ENCODE measurements at regions not wholly inside any gene's neighbourhood (a gene's known extent, or its start where the extent isn't known, plus 50 kb on each side); places are given as distances from the start of the nearest gene placed in this dataset.

DNA sequence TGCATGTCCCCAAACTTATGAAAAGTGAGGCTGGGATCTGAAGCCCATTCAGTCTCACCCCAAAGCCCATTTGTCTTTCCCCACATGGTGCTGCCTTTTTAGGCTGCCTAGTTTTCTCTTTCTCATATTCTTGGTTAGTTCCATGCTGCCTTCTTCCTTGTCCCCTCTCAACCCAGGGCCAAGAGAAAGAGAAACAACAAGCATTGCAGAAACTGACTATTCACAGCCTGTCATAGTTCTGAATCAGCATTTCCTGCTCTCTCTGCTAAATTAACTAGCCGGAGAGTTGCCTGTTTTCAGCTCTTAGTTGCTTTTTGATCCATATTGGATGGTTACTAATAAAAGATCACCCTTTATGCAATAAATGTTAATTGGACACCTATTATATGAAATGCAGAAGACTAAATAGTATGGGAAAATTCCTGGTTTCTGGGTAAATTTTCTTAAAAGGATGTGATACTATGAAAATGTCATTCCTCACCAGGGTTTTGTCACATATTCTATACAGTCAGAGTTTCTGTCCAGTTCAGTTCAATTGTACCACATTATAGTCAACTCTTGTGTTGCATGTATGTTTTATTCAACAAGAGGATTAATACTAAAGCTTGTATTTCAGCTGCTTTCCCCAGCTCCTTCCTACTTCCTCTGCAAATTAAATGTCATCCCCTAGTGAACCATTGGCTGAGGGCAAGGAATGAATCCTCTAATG, 246.5 kb downstream of the GALR1 start:
- Histone ChIP-seq H3K36me3 (ENCODE audit: low read depth, missing control alignments) (no peaks in the 10 kb centered on the region), H3K27ac (no peak overlapping the region), H3K27me3 (no peaks in the 10 kb centered on the region), H3K4me1 (no peaks in the 10 kb centered on the region), H3K9me3 (no peaks in the 10 kb centered on the region), H3K4me3 (no peak overlapping the region)
- no peak for DNase-seq
- no peak for TF ChIP-seq CTCF (IDR thresholded peaks at IDR 0.05)
- TF ChIP-seq POLR2A (IDR thresholded peaks at IDR 0.05) = no peak
- WGBS, 2 donors = 65 to 68% methylated on average over 1 of the region's 1 CpG
- intact Hi-C loops (cut with DNase I; ENCODE audit: low total_unique reads) = no loop called here

- H3K9me3 ChIP-seq = no peaks in the 10 kb centered on the region
- no peak for DNase-seq
- H3K4me1 ChIP-seq = no peaks in the 10 kb centered on the region
- WGBS, 2 donors = 47 to 63% methylated on average over 2 of the region's 2 CpGs
- intact Hi-C loops (cut with DNase I; ENCODE audit: low total_unique reads) = no loop called here
- TF ChIP-seq POLR2A (IDR thresholded peaks at IDR 0.05) = no peak
- TF ChIP-seq CTCF (IDR thresholded peaks at IDR 0.05) = no peak
- no peaks in the 10 kb centered on the region for H3K27me3 ChIP-seq
- no peak overlapping the region for H3K27ac ChIP-seq
- H3K4me3 ChIP-seq = no peak overlapping the region
- H3K36me3 ChIP-seq (ENCODE audit: low read depth, missing control alignments) = no peaks in the 10 kb centered on the region
Observed at GRCh38 chr18:77501266-77501665, 251.6 kb downstream of the GALR1 start.

- Histone ChIP-seq H3K4me1 (no peaks in the 10 kb centered on the region), H3K36me3 (ENCODE audit: low read depth, missing control alignments) (no peaks in the 10 kb centered on the region), H3K4me3 (no peak overlapping the region), H3K27ac (no peak overlapping the region), H3K9me3 (no peaks in the 10 kb centered on the region), H3K27me3 (no peaks in the 10 kb centered on the region)
- TF ChIP-seq CTCF (IDR thresholded peaks at IDR 0.05) = no peak
- no peak for TF ChIP-seq POLR2A (IDR thresholded peaks at IDR 0.05)
- 89 to 97% methylated on average over 1 of the region's 1 CpG for WGBS, 2 donors
- no peak for DNase-seq
- intact Hi-C loops (cut with DNase I; ENCODE audit: low total_unique reads) = no loop called here
Observed at GRCh38 chr18:77505499-77505898, 255.9 kb downstream of the GALR1 start.

- no peaks in the 10 kb centered on the region for H3K27me3 ChIP-seq
- no peak overlapping the region for H3K4me3 ChIP-seq
- intact Hi-C loops (cut with DNase I; ENCODE audit: low total_unique reads) = no loop called here
- H3K9me3 ChIP-seq = no peaks in the 10 kb centered on the region
- no peak for DNase-seq
- TF ChIP-seq CTCF (IDR thresholded peaks at IDR 0.05) = no peak
- TF ChIP-seq POLR2A (IDR thresholded peaks at IDR 0.05) = no peak
- H3K36me3 ChIP-seq (ENCODE audit: low read depth, missing control alignments) = no peaks in the 10 kb centered on the region
- no peaks in the 10 kb centered on the region for H3K4me1 ChIP-seq
- 84 to 85% methylated on average over 5 of the region's 5 CpGs for WGBS, 2 donors
- H3K27ac ChIP-seq = no peak overlapping the region
Observed at GRCh38 chr18:77512152-77512551, 262.5 kb downstream of the GALR1 start.

DNA sequence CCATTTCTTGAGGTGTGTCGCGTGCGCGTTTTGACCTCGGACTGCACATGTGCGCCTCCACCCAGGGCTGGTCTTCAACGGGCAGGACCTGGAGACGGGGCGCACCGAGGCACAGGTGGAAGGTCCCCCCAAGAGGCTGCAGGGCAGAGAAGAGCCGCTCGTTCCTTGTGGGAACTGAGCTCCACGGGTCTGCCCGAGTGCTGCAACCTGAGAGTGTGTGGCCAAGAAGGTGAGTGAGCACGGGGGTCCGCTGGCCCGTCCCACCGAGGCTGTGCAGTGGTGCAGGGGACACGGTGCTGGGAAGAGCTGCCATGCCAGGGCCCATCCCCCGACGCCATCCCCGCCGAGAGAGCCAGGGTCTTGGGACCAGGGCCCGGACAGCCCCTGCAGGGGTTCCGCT, 268.3 kb downstream of the GALR1 start:
- intact Hi-C loops (cut with DNase I; ENCODE audit: low total_unique reads) = no loop called here
- Histone ChIP-seq H3K36me3 (ENCODE audit: low read depth, missing control alignments) (no peaks in the 10 kb centered on the region), H3K4me3 (peak overlapping the region; percentile 1), H3K9me3 (no peaks in the 10 kb centered on the region), H3K27me3 (no peaks in the 10 kb centered on the region), H3K27ac (no peak overlapping the region), H3K4me1 (no peaks in the 10 kb centered on the region)
- no peak for DNase-seq
- TF ChIP-seq POLR2A (IDR thresholded peaks at IDR 0.05) (no peak), CTCF (IDR thresholded peaks at IDR 0.05) (no peak)
- 50 to 83% methylated on average over 14 to 25 of the region's 25 CpGs for WGBS, 2 donors
